Activated CD4-positive, CD25-positive, alpha-beta regulatory T cell treated with anti-CD3 and anti-CD28 coated beads, Interleukin-2, amount 50 U/mL, for 72 hours (primary cell): ENCODE measurements at regions not wholly inside any gene's neighbourhood (a gene's known extent, or its start where the extent isn't known, plus 50 kb on each side); places are given as distances from the start of the nearest gene placed in this dataset.

Experiments
- DNase-seq: peaks from one replicate; pipeline ENCODE4 v3.0.0; 2021

GRCh38 chr3:22496641-22497040, 706.5 kb upstream of the UBE2E2 start:
- DNase-seq, result no peak

GRCh38 chr3:22506871-22507270, 696.3 kb upstream of the UBE2E2 start:
- DNase-seq, result no peak

GRCh38 chr3:22507709-22508108, 695.4 kb upstream of the UBE2E2 start:
- DNase-seq, result no peak

GRCh38 chr3:22523925-22524324, 679.2 kb upstream of the UBE2E2 start:
- no peak for DNase-seq

- no peak for DNase-seq
Observed at GRCh38 chr3:22526266-22526837, 676.8 kb upstream of the UBE2E2 start.

- DNase-seq, result no peak
Observed at GRCh38 chr3:22536541-22536940, 666.6 kb upstream of the UBE2E2 start.

GRCh38 chr3:22537560-22537959, 665.6 kb upstream of the UBE2E2 start:
- DNase-seq, result no peak

GRCh38 chr3:22542311-22542710, 660.8 kb upstream of the UBE2E2 start:
- no peak for DNase-seq

GRCh38 chr3:22555753-22556435, 647.2 kb upstream of the UBE2E2 start:
- no peak for DNase-seq

- no peak for DNase-seq
Observed at GRCh38 chr3:22565393-22565792, 637.7 kb upstream of the UBE2E2 start.

GRCh38 chr3:22568285-22568684, 634.8 kb upstream of the UBE2E2 start:
- DNase-seq, result no peak

GRCh38 chr3:22569570-22569969, 633.6 kb upstream of the UBE2E2 start:
- DNase-seq, result no peak

- no peak for DNase-seq
Observed at GRCh38 chr3:22581007-22581406, 622.1 kb upstream of the UBE2E2 start.

- DNase-seq, result no peak
Observed at GRCh38 chr3:22582266-22582665, 620.9 kb upstream of the UBE2E2 start.

GRCh38 chr3:22585504-22585903, 617.6 kb upstream of the UBE2E2 start:
- DNase-seq, result no peak

- no peak for DNase-seq
Observed at GRCh38 chr3:22585911-22586310, 617.2 kb upstream of the UBE2E2 start.

GRCh38 chr3:22587446-22587845, 615.7 kb upstream of the UBE2E2 start:
- DNase-seq, result no peak

- DNase-seq, result no peak
Observed at GRCh38 chr3:22593638-22594037, 609.5 kb upstream of the UBE2E2 start.

GRCh38 chr3:22594990-22595389, 608.1 kb upstream of the UBE2E2 start:
- DNase-seq, result no peak

- DNase-seq, result no peak
Observed at GRCh38 chr3:22606461-22606860, 596.7 kb upstream of the UBE2E2 start.

- no peak for DNase-seq
Observed at GRCh38 chr3:22606938-22607337, 596.2 kb upstream of the UBE2E2 start.

GRCh38 chr3:22608093-22608492, 595.0 kb upstream of the UBE2E2 start:
- DNase-seq, result no peak

- no peak for DNase-seq
Observed at GRCh38 chr3:22608721-22609120, 594.4 kb upstream of the UBE2E2 start.

- DNase-seq, result no peak
Observed at GRCh38 chr3:22609139-22609538, 594.0 kb upstream of the UBE2E2 start.

- DNase-seq, result no peak
Observed at GRCh38 chr3:22612927-22613326, 590.2 kb upstream of the UBE2E2 start.
